ENCODE measurements at regions not wholly inside any gene's neighbourhood (a gene's known extent, or its start where the extent isn't known, plus 50 kb on each side); places are given as distances from the start of the nearest gene placed in this dataset.

DNA sequence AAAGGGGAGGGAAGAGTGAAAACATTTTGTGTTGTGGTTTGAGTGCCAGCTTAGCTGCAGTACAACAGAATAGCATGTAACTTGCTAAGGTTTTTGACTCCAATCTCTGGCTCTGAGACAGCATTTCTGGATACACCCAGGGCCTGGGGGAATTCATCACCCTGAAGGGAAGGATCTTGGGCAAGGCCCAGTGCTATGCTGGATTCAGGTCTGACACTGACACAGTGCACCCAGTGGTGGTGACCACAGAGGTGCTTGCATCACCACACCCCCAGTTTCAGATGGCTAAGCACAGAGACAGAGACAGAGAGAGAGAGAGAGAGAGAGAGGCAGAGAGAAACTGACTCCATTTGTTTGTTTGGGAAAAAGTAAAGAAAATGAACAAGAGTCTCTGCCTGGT is 74.1 kb upstream of the KBTBD8 start:
- Histone ChIP-seq H3K36me3 (no peaks in the 10 kb centered on the region), H3K4me1 (no peaks in the 10 kb centered on the region), H3K27ac (no peak overlapping the region), H3K27me3 (peaks cover 0 to 5% (median 0%) of the 10 kb centered on the region in 9 donors), H3K4me3 (no peak overlapping the region), H3K9me3 (no peaks in the 10 kb centered on the region)
- no peak for DNase-seq
- intact Hi-C loops (cut with DNase I), result no loop called here
- TF ChIP-seq, protein P1, sequence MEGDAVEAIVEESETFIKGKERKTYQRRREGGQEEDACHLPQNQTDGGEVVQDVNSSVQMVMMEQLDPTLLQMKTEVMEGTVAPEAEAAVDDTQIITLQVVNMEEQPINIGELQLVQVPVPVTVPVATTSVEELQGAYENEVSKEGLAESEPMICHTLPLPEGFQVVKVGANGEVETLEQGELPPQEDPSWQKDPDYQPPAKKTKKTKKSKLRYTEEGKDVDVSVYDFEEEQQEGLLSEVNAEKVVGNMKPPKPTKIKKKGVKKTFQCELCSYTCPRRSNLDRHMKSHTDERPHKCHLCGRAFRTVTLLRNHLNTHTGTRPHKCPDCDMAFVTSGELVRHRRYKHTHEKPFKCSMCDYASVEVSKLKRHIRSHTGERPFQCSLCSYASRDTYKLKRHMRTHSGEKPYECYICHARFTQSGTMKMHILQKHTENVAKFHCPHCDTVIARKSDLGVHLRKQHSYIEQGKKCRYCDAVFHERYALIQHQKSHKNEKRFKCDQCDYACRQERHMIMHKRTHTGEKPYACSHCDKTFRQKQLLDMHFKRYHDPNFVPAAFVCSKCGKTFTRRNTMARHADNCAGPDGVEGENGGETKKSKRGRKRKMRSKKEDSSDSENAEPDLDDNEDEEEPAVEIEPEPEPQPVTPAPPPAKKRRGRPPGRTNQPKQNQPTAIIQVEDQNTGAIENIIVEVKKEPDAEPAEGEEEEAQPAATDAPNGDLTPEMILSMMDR (IDR thresholded peaks at IDR 0.05), result no peak
- TF ChIP-seq POLR2A (IDR thresholded peaks at IDR 0.05), result no peak
- no peak for ATAC-seq

GRCh38 chr3:66928252-66928651 is 69.9 kb upstream of the KBTBD8 start:
- Histone ChIP-seq H3K4me1 (no peaks in the 10 kb centered on the region), H3K4me3 (no peak overlapping the region), H3K27ac (no peak overlapping the region), H3K36me3 (no peaks in the 10 kb centered on the region), H3K9me3 (no peaks in the 10 kb centered on the region), H3K27me3 (peaks cover 0 to 17% (median 0%) of the 10 kb centered on the region in 9 donors)
- TF ChIP-seq, protein P1 (IDR thresholded peaks at IDR 0.05), result no peak
- TF ChIP-seq POLR2A (IDR thresholded peaks at IDR 0.05), result no peak
- intact Hi-C loops (cut with DNase I), result no loop called here
- ATAC-seq, result no peak
- no peak for DNase-seq
- WGBS, 4 donors, result 72 to 78% (median 74%) methylated on average over 2 of the region's 2 CpGs

GRCh38 chr3:66931291-66931690 is 66.8 kb upstream of the KBTBD8 start:
- WGBS, 4 donors, result 31 to 48% (median 35%) methylated on average over 5 of the region's 5 CpGs
- Histone ChIP-seq H3K9me3 (no peaks in the 10 kb centered on the region), H3K36me3 (no peaks in the 10 kb centered on the region), H3K4me1 (no peaks in the 10 kb centered on the region), H3K27ac (no peak overlapping the region), H3K27me3 (peaks cover 0 to 18% (median 0%) of the 10 kb centered on the region in 9 donors), H3K4me3 (no peak overlapping the region)
- TF ChIP-seq, protein P1 (IDR thresholded peaks at IDR 0.05), result no peak
- ATAC-seq, result no peak
- no peak for DNase-seq
- intact Hi-C loops (cut with DNase I), result loop anchor here in 4 of 10 donors (10.0 kb wide), 3 partner anchors 1944 to 1964 kb away; no protein-coding TSS in a partner anchor

DNA sequence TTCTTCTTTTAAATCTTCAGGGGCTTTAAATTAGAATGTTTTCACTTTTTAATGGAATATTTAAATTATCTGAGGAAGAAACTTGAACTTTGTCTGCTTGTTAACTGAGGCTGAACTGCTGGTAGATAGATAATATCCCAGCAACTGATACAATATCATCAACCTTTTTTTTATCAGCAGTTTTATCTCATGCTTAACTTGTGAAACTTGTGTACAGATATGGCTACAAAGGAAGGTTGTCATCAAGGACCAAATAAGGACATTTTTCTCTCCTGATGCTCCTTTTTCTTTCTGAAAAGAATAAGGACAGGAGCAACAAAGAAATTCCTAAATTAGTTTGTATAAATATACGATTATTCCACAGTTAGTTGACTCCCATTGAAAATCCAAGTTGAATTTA is 66.4 kb upstream of the KBTBD8 start:
- no peak for TF ChIP-seq POLR2A (IDR thresholded peaks at IDR 0.05)
- TF ChIP-seq, protein P1 (IDR thresholded peaks at IDR 0.05), result no peak
- Histone ChIP-seq H3K27ac (no peak overlapping the region), H3K4me3 (no peak overlapping the region), H3K27me3 (peaks cover 0 to 18% (median 0%) of the 10 kb centered on the region in 9 donors), H3K36me3 (no peaks in the 10 kb centered on the region), H3K9me3 (no peaks in the 10 kb centered on the region), H3K4me1 (no peaks in the 10 kb centered on the region)
- DNase-seq (no peak), ATAC-seq (no peak)
- intact Hi-C loops (cut with DNase I), result loop anchor here in 4 of 10 donors (10.0 kb wide), 3 partner anchors 1943 to 1963 kb away; no protein-coding TSS in a partner anchor
- WGBS, 4 donors, result 44 to 62% (median 52%) methylated on average over 1 of the region's 1 CpG

Data from heart left ventricle (tissue), 16 donors.